ENCODE measurements at regions not wholly inside any gene's neighbourhood (a gene's known extent, or its start where the extent isn't known, plus 50 kb on each side); places are given as distances from the start of the nearest gene placed in this dataset.

GRCh38 chr7:86320889-86321288 lies 322.8 kb upstream of the GRM3 start:
- no peak for TF ChIP-seq CTCF (IDR thresholded peaks at IDR 0.05; ENCODE audit: low read depth, low read length)
- H3K4me3 ChIP-seq (replicated peaks in 1 of 2; ENCODE audit: low read depth in 2 of 2, low read length in 2 of 2), result no peak overlapping the region
- DNase-seq (ENCODE audit: low read depth in 2 of 2), result no peak

DNA sequence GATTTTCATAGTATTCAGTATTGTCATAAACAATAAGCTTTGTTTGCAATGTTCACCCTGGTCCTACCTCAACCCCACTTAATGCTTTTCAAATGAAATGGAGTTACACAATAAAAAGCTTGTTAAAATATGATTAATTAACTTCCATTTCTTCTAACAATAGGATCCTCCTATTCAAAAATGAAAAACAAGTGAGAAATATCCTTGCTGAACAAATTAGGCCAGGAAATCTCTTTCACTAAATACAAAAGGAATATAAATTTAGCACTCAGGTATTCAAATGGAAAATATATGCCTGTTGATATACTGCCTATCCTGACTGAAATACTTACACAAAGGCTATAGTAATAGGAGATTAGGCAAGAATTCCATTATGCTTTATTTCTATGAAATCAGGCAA lies 323.4 kb upstream of the GRM3 start:
- DNase-seq (ENCODE audit: low read depth in 2 of 2), result no peak
- H3K4me3 ChIP-seq (replicated peaks in 1 of 2; ENCODE audit: low read depth in 2 of 2, low read length in 2 of 2), result no peak overlapping the region
- TF ChIP-seq CTCF (IDR thresholded peaks at IDR 0.05; ENCODE audit: low read depth, low read length), result no peak

- no peak for TF ChIP-seq CTCF (IDR thresholded peaks at IDR 0.05; ENCODE audit: low read depth, low read length)
- no peak overlapping the region for H3K4me3 ChIP-seq (replicated peaks in 1 of 2; ENCODE audit: low read depth in 2 of 2, low read length in 2 of 2)
- DNase-seq (ENCODE audit: low read depth in 2 of 2), result no peak
These were observed 329.9 kb upstream of the GRM3 start for GRCh38 chr7:86313842-86314241.

DNA sequence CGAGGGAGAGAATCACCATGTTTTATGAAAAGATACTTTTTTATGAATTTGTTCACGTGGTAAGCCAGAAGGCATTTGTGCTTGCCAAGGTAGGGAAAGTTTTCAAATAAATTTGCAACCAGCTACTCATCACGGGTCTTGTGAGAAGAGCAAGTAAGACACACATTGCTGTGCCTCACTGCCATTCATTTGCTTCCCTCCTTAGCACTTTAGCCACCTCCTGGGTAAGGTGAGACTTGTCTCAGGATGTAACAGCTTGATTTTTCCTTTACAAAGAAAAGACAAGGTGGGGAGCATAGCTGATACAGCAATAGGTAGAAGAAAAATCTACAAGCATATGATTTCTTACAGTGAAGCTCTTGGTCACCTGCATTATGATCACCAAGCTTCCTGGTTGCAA lies 342.4 kb upstream of the GRM3 start:
- DNase-seq (ENCODE audit: low read depth in 2 of 2), result no peak
- TF ChIP-seq CTCF (IDR thresholded peaks at IDR 0.05; ENCODE audit: low read depth, low read length), result no peak
- H3K4me3 ChIP-seq (replicated peaks in 1 of 2; ENCODE audit: low read depth in 2 of 2, low read length in 2 of 2), result no peak overlapping the region

- H3K4me3 ChIP-seq (replicated peaks in 1 of 2; ENCODE audit: low read depth in 2 of 2, low read length in 2 of 2), result no peak overlapping the region
These were observed 348.2 kb upstream of the GRM3 start for GRCh38 chr7:86295526-86295925.

GRCh38 chr7:86282014-86282682 lies 361.6 kb upstream of the GRM3 start:
- DNase-seq (ENCODE audit: low read depth in 2 of 2), result no peak
- H3K4me3 ChIP-seq (replicated peaks in 1 of 2; ENCODE audit: low read depth in 2 of 2, low read length in 2 of 2), result no peak overlapping the region
- TF ChIP-seq CTCF (IDR thresholded peaks at IDR 0.05; ENCODE audit: low read depth, low read length), result no peak

More at GRCh38 chr7:86295526-86295925, 348.2 kb upstream of the GRM3 start:
- no peak for TF ChIP-seq CTCF (IDR thresholded peaks at IDR 0.05; ENCODE audit: low read depth, low read length)
- no peak for DNase-seq (ENCODE audit: low read depth in 2 of 2)

DNA sequence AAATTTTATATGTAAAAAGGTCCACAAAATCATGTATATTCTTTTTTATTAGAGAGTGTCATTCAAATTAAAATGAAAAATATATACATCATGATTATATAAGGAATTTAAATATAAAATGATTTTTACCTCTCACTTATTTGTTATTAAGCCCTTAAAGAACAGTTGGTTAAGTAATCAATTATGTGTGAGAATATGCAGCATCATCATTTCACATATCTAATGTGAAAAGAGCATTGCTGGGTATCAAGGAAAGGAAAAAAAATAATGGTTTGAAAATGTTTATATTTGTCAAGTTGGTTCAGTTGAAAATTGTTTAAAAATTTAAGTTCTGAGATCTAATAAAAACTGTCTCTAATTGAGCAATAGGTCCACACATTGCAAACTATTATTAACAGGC lies 363.6 kb upstream of the GRM3 start:
- no peak for DNase-seq (ENCODE audit: low read depth in 2 of 2)
- TF ChIP-seq CTCF (IDR thresholded peaks at IDR 0.05; ENCODE audit: low read depth, low read length), result no peak
- H3K4me3 ChIP-seq (replicated peaks in 1 of 2; ENCODE audit: low read depth in 2 of 2, low read length in 2 of 2), result no peak overlapping the region

Data from cardiac fibroblast (primary cell).